GM12874 (cell line): ENCODE measurements at regions not wholly inside any gene's neighbourhood (a gene's known extent, or its start where the extent isn't known, plus 50 kb on each side); places are given as distances from the start of the nearest gene placed in this dataset.

Source experiments
- TF ChIP-seq, protein P1 (sequence below): IDR thresholded peaks from 2 replicates; pipeline ENCODE4 v1.5.1; 2011; ENCODE audit warnings: low read depth, mild to moderate bottlenecking, control low read depth, low read length, moderate library complexity; ENCODE audit not compliant: insufficient read depth

DNA sequence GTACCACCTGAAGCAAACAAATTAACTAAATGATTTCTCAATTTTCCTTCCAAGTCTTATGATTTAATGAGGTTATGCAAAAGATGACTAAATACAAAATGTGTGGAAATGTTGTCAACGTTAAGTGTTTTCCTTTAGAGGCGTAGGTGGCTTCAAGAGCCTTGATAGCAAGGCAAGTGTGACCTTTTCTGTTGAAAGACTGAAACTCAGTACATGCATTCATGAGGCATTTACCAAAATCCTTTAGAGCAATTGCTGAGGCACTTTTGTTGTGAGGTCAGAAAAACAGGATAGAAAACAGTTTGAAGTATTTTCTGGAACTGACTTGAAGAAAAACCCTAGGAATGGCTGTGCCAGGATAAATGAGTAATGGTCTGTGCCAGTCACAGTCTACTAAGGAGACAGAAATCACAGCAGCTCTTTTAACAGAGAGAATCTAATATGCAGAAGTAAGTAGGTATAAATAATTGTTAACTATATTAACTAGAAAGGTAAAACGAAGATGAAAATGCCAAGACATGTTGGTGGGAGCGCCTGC lies 326.5 kb upstream of the CDH20 start:
- TF ChIP-seq, protein P1, sequence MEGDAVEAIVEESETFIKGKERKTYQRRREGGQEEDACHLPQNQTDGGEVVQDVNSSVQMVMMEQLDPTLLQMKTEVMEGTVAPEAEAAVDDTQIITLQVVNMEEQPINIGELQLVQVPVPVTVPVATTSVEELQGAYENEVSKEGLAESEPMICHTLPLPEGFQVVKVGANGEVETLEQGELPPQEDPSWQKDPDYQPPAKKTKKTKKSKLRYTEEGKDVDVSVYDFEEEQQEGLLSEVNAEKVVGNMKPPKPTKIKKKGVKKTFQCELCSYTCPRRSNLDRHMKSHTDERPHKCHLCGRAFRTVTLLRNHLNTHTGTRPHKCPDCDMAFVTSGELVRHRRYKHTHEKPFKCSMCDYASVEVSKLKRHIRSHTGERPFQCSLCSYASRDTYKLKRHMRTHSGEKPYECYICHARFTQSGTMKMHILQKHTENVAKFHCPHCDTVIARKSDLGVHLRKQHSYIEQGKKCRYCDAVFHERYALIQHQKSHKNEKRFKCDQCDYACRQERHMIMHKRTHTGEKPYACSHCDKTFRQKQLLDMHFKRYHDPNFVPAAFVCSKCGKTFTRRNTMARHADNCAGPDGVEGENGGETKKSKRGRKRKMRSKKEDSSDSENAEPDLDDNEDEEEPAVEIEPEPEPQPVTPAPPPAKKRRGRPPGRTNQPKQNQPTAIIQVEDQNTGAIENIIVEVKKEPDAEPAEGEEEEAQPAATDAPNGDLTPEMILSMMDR, result no peak

DNA sequence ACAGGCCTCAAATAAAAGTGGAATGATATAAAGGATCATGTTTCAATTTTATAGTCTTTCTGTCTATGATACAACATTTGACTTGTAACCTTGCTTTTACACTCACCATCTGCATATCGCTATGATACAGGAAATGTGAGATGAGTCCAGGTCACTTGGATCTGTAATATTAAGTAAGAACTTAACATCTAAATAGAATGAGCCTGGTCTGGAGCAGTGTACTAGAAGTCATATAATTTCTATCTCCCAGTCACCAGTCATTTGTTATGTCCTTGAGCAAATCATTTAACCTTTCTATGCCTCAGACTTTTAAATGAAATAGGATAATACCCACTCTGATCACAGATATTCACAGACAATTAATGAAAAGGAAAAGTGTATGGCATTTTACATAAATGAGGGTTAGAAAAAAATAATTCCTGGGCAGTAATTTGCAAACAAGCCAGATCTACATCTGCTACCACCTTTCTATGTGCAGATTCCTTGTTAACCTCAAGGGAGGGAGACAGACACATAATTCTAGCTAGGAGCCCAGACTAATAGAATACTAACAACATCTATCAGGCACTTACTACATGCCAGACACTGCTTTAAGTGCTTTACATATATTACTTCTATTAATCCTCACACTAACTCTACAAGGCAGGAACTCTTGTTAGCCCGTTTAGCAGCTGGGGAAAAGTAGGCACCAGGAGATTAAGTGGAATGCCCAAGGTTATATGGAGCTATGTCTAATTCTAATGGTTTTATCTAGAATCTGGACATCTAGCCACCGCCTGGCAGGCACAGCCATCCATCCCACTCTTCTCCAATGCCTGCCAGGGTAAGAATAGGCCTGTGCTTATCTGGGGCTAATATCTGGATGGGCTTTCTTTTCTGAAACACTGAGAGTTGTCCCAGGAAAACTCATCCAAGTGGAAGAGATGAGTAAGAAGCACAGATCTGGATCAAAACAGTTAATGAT lies 313.6 kb upstream of the CDH20 start:
- TF ChIP-seq, protein P1, result no peak

DNA sequence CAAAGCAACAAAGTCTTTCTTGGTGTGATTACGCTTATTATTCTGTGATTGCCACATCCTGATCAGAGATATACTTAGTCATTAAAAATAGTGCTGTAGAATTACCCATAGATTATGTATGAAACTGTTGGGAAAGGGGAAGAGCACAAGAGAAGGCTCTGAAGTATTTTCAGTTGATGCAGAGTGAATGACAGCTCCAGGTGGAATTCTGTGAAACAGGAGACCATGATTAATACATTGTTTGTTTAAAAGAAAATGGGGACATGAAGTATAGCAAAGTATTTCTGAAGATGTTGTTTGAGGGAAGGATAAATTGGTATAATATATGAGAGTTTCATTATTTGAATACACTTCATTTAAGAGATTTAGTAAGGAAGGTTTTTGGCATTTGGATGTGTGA lies 307.6 kb upstream of the CDH20 start:
- TF ChIP-seq, protein P1, result no peak

DNA sequence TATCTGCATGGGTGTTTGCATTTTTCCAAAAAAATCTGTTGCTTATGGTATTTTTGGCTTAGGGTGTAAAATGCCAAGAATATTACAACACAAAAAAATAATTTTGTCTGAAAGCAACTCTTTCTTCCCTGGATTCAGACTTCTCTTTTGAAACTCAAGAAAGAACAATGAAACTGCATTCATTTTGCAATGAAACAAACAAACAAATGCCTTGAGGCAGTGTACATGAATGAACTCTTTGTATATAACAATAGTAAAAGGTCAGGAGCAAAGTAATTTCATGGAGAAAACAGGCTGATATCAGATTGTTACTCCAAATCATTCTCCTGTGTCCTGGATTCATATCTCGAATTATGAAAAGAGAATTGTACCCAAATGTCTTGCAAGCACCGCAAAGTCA lies 301.6 kb upstream of the CDH20 start:
- TF ChIP-seq, protein P1, result no peak

DNA sequence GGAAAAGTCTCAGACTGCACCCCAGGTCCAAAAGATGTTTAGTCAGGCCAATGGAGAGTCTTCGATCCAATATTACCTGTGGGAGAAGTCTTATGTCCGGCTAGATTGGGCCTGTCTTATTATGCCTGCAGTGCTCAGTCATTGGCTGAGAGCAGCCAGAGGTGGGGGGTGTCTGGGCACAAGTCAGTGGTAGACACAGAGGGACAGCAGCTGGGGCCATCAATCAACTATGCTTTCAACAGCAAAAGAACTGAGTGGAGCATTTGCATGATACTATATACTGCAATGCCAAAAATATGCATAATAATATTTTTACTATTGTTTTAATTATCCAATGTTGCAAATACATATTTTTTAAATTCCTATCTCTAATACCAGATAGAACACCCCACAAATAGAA lies 298.6 kb upstream of the CDH20 start:
- TF ChIP-seq, protein P1, result no peak

DNA sequence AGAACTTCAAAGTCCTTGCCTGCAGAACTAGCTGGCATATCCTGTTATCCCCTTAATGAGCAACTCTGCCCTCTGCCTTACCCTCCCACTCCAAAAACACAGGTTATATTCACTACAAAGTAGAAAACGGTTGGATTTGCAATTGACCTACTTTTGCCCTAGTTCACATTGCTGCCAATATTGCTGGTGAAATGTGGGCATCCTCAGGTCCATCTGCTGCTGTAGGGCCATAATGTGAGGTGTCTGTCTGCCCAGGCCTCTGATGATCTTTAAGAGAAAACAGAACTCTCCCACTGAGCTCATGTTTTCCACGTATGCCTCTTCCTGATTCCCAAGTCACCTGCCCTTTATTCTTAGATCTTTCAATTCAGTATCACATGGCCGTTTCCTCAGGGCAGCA lies 294.0 kb upstream of the CDH20 start:
- TF ChIP-seq, protein P1, result no peak

DNA sequence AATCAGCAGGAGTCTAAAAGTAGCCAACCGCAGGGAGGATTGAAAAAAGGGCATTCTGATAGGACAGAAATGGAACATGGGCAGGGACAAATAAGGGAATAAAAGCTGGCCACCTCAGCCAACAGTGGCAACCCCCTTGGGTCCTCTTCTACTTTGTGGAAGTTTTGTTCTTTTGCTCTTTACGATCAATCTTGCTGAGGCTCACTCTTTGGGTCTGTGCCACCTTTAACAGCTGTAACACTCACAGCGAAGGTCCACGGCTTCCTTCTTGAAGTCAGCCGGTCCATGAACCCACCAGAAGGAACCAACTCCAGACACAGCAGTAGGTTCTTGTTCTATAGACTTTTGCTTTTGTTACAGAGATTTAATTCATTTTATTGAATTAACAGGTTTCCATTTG lies 285.4 kb upstream of the CDH20 start:
- TF ChIP-seq, protein P1, result no peak
